Cardiac fibroblast (primary cell): ENCODE measurements at regions not wholly inside any gene's neighbourhood (a gene's known extent, or its start where the extent isn't known, plus 50 kb on each side); places are given as distances from the start of the nearest gene placed in this dataset.

Source experiments
- DNase-seq, 2 donors: peaks; one replicate each; pipeline versions ENCODE4 v3.0.0 to v3.0.0-alpha.2; 2010; ENCODE audit warnings: low read depth in 2 of 2
- H3K4me3 ChIP-seq, 2 donors: replicated peaks in 1 of 2; 1 replicate in 1 of 2; 2 replicates in 1 of 2; pipeline ENCODE4 v1.5.1; 2011; ENCODE audit warnings: low read depth in 2 of 2, low read length in 2 of 2, mild to moderate bottlenecking in 2 of 2, moderate library complexity in 1 of 2
- TF ChIP-seq, protein P1 (sequence below): IDR thresholded peaks from one replicate; pipeline ENCODE4 v1.5.1; 2011; ENCODE audit warnings: low read depth, mild to moderate bottlenecking, low read length, inconsistent platforms

DNA sequence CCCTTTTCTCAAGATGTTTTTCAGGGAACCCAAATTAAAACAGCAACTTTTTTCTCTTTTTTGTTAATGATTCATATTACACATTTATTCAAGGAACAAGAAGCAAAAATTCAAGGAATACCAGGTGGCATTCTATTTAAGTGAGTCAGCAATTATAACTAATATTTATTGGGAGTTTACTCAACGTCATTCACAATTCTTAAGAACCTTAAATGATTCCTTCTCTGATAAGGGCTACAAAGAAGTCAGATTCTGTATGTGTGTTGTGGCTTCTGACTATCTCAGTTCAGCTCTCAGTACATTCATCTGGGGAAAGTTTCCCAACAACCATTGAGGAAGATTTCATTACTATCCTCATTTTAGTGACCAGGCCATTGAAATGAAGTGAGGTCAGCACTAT, 470.7 kb upstream of the AKR1E2 start:
- TF ChIP-seq, protein P1, sequence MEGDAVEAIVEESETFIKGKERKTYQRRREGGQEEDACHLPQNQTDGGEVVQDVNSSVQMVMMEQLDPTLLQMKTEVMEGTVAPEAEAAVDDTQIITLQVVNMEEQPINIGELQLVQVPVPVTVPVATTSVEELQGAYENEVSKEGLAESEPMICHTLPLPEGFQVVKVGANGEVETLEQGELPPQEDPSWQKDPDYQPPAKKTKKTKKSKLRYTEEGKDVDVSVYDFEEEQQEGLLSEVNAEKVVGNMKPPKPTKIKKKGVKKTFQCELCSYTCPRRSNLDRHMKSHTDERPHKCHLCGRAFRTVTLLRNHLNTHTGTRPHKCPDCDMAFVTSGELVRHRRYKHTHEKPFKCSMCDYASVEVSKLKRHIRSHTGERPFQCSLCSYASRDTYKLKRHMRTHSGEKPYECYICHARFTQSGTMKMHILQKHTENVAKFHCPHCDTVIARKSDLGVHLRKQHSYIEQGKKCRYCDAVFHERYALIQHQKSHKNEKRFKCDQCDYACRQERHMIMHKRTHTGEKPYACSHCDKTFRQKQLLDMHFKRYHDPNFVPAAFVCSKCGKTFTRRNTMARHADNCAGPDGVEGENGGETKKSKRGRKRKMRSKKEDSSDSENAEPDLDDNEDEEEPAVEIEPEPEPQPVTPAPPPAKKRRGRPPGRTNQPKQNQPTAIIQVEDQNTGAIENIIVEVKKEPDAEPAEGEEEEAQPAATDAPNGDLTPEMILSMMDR: no peak
- no peak overlapping the region for H3K4me3 ChIP-seq
- no peak for DNase-seq

- DNase-seq: peak in 1 of 2 donors; percentile 54
- no peak overlapping the region for H3K4me3 ChIP-seq
- TF ChIP-seq, protein P1: no peak
Measured at GRCh38 chr10:4354382-4354812, 471.6 kb upstream of the AKR1E2 start.

- H3K4me3 ChIP-seq: no peak overlapping the region
- peak; percentile 70 to 82 for DNase-seq
- TF ChIP-seq, protein P1: no peak
Measured at GRCh38 chr10:4353964-4354363, 472.0 kb upstream of the AKR1E2 start.

- peak; percentile 21 to 51 for DNase-seq
- H3K4me3 ChIP-seq: no peak overlapping the region
- TF ChIP-seq, protein P1: no peak
Measured at GRCh38 chr10:4353059-4353655, 472.9 kb upstream of the AKR1E2 start.

DNA sequence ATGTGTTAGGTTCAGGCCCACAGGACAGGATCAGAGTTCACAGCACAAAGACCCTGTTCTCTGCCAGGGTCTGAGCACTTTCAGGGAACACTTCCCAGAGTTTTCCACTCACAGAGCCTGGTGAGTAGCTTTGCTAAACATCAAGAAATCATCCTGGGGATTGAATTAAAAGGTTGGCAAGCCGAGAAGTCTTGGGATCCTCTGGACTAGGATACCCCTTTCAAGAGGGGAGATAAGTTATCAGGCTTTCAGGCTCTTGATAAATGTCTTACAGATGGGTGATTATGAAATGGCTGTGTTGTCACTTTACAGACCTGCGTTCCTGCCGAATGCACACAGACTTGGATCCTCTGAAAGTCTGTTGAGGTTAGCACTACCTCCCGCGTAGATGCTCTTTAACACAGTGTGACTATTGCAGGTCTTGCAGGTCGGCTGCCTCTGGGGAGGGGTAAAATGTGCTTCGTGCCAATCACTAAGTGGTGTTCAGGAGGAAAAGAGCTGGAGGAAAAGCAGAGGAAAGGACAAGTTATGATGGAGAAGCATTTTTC, 473.5 kb upstream of the AKR1E2 start:
- H3K4me3 ChIP-seq: no peak overlapping the region
- TF ChIP-seq, protein P1: no peak
- peak; percentile 39 to 79 for DNase-seq

GRCh38 chr10:4351723-4352413, 474.1 kb upstream of the AKR1E2 start:
- no peak overlapping the region for H3K4me3 ChIP-seq
- peak; percentile 67 to 68 for DNase-seq
- TF ChIP-seq, protein P1: no peak
